K562 (cell line): ENCODE measurements at regions not wholly inside any gene's neighbourhood (a gene's known extent, or its start where the extent isn't known, plus 50 kb on each side); places are given as distances from the start of the nearest gene placed in this dataset.

Experiments
- CBFA2T2 ChIP-seq: fragments of 450-650 bp; conservative IDR thresholded peaks from 2 replicates; pipeline ENCODE4 v1.6.1; 2017; ENCODE audit warnings: mild to moderate bottlenecking
- UBTF ChIP-seq, 2 experiments: IDR thresholded peaks; 2 replicates each; pipeline ENCODE4 v1.6.1; 2012; ENCODE audit warnings: improper control_type of control experiment in 2 of 2, low read depth in 2 of 2, low read length in 2 of 2, borderline replicate concordance in 1 of 2
- TF ChIP-seq, protein P1 (sequence below), 2 experiments: fragments of 450-650 bp; formaldehyde crosslinking in 1 of 2; IDR thresholded peaks; 2 replicates each; pipeline versions ENCODE4 v1.4.0 to v1.6.1; 2014 to 2020; ENCODE audit warnings: mild to moderate bottlenecking in 2 of 2, borderline replicate concordance in 1 of 2, low read depth in 1 of 2

GRCh38 chr6:160930547-160931377, 60.8 kb upstream of the MAP3K4 start (continued):
- TF ChIP-seq, protein P1, sequence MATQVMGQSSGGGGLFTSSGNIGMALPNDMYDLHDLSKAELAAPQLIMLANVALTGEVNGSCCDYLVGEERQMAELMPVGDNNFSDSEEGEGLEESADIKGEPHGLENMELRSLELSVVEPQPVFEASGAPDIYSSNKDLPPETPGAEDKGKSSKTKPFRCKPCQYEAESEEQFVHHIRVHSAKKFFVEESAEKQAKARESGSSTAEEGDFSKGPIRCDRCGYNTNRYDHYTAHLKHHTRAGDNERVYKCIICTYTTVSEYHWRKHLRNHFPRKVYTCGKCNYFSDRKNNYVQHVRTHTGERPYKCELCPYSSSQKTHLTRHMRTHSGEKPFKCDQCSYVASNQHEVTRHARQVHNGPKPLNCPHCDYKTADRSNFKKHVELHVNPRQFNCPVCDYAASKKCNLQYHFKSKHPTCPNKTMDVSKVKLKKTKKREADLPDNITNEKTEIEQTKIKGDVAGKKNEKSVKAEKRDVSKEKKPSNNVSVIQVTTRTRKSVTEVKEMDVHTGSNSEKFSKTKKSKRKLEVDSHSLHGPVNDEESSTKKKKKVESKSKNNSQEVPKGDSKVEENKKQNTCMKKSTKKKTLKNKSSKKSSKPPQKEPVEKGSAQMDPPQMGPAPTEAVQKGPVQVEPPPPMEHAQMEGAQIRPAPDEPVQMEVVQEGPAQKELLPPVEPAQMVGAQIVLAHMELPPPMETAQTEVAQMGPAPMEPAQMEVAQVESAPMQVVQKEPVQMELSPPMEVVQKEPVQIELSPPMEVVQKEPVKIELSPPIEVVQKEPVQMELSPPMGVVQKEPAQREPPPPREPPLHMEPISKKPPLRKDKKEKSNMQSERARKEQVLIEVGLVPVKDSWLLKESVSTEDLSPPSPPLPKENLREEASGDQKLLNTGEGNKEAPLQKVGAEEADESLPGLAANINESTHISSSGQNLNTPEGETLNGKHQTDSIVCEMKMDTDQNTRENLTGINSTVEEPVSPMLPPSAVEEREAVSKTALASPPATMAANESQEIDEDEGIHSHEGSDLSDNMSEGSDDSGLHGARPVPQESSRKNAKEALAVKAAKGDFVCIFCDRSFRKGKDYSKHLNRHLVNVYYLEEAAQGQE (IDR thresholded peaks at IDR 0.05; ENCODE audit: borderline replicate concordance), result 0 out of 2 replicates have a peak, but pooled peaks have one; percentile 13
- TF ChIP-seq, protein P1 (CRISPR knock-in tag; IDR thresholded peaks at IDR 0.05; ENCODE audit: low read depth), result no peak
- no peak for TF ChIP-seq UBTF (IDR thresholded peaks at IDR 0.05; ENCODE audit: borderline replicate concordance in 1 of 2, low read depth in 2 of 2, low read length in 2 of 2)
- TF ChIP-seq CBFA2T2, result no peak
